HG02588 (cell line): ENCODE measurements at regions not wholly inside any gene's neighbourhood (a gene's known extent, or its start where the extent isn't known, plus 50 kb on each side); places are given as distances from the start of the nearest gene placed in this dataset.

ENCODE experiments used
- ATAC-seq: cut with Tn5 transposase; IDR thresholded peaks from one replicate; pipeline ENCODE4 v1.9.1; 2021; ENCODE audit warnings: mild to moderate bottlenecking, moderate library complexity; ENCODE audit not compliant: unreplicated experiment

GRCh38 chr16:49129935-49130334, 151.7 kb downstream of the CBLN1 start:
- no peak for ATAC-seq

DNA sequence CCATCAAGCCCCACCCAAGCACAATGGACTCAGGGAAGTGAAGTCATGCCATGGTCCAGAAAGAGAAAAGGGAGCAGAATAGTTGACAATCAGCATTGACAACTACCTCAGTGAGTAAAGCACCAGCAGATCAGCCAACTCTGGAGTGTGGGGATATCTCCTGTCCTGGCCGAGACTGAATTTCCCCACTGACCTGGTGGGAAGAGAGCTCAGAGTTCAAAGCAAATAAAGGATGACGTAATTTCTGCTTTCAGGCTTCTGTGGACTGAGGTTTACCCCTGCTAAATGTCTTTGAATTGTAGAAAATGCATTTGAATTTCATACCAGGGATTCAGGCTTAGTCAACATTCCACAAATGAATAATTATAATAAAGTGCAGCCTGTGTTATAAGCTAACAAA, 152.9 kb downstream of the CBLN1 start:
- no peak for ATAC-seq

DNA sequence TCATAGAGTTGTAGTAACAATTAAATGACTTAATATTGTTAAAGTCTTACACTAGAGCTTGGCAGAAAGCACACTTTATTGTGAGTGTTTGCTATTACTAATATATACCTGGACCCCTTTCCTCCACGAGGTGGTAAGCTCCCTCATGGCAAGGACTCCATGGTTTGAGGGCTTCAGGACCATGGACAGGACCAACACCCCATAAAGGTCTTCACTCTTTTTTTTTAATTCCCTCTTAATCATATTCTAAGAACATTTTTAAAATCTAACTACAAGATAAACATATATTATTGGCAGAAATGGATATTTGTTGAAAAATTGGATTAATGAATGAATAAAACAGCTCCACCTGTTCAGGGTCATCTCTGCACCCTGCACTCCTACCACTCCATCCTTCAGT, 154.5 kb downstream of the CBLN1 start:
- ATAC-seq = no peak

DNA sequence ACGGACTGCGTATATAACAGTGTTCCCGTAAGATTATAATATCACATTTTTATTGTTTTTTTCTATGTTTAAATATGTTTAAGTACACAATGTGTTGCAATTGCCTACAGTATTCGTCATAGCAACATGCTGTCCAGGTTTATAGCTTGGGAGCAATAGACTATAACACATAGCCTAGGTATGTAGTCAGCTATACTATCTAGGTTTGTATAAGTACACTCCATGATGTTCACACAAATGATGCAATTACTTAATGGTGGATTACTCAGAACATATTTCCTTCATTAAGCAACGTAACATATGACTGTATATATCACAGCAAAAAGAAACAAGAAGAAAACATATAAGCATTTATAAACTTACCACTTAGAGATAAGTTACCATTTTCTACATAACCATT, 160.0 kb downstream of the CBLN1 start:
- ATAC-seq = no peak

DNA sequence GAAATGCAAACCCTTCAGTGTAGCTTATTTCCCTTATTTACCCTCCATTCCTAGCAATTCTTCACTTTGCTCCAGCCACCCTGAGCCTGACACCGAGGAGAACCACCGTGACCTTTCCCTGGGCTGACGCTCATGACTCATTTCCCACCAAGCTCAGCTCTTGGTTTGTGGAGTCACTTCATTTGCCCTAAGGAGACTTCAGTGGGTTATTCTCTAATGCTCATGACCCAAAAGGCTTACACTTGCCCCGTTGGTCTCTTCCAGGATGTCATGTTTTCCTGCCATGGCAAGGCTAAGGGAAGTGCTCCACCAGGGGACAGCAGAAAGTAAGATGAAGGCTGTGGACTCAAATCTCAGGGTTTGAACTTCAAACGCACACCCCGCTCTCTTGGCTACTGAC, 161.0 kb downstream of the CBLN1 start:
- ATAC-seq = no peak

DNA sequence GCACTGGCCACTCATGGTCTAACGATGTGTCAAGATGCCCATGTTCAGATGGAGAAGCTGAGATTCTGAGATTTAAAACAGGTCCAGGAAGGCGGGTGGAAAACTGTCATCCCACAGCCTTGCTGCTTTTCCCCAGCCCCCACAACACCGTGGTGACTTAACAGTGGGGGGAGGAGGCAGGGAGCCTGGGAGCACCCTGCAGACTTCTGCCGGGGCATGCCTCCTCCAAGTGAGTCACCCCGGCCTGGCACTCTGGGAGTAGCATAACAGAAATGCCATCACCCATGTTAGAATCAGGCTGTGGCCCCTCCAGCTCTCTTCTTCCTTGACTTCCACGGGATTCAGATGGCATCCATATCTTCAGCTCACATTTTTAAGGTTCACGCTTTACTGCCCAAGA, 164.8 kb downstream of the CBLN1 start:
- ATAC-seq = no peak

- no peak for ATAC-seq
Observed at GRCh38 chr16:49115956-49116355, 165.7 kb downstream of the CBLN1 start.

DNA sequence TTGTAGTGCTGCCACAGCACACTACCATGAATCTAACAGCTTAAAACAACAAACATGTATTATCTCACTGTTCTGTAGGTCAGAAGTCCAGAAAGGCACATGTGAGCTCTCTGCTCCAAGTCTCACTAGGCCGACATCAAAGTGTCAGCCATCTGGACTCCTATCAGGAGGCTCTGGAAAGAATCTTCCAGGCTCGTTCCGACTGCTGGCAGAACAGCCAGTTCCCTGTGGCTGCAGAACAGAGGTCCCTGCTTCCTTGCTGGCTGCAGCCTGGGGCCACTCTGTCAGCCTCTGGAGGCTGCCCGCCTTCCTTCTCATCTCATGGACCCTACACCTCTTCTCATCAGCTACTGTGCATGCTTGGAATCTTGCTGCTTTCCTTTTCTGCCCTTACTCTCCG, 168.9 kb downstream of the CBLN1 start:
- ATAC-seq = no peak

- no peak for ATAC-seq
Observed at GRCh38 chr16:49111351-49111750, 170.3 kb downstream of the CBLN1 start.

DNA sequence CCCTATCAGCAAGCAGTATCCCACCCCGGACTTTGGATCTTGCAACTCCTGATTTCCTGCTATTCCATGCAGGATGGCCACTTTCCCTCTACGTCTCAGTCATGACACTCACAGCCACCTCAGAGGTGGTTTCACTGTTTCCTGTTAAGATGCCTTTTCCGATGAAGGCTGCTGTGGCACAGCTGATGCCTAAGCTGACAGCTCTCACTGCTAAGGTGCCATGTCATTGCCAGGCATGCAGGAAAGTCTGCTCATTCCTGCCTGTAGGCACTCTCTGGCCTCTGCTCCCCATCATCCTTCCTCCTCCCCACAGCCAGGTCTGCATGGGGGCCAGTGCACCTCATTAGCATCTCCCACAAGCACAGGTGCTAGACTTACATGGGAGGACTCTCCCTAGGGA, 173.0 kb downstream of the CBLN1 start:
- no peak for ATAC-seq

GRCh38 chr16:49103298-49103697, 178.3 kb downstream of the CBLN1 start:
- ATAC-seq = no peak

DNA sequence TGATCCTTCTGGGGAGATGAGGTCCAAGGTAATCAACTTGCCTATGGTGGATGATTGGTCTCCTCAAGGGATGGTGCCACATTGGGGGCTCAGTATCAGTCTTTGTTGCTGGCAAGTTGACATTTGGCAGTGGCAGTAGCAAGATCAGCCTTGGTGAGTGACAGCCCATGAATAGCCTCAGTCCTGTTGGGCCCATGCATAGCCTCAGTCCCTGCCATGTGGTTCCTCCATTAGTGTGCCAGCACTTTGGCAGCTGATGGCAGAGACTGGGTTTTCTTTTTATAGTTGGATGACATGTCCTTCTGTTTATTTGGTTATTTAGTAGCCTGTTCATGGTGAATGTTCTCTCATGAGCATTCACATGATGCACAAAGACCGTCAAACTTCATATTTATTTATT, 179.6 kb downstream of the CBLN1 start:
- ATAC-seq = no peak

GRCh38 chr16:49100366-49100765, 181.3 kb downstream of the CBLN1 start:
- no peak for ATAC-seq

DNA sequence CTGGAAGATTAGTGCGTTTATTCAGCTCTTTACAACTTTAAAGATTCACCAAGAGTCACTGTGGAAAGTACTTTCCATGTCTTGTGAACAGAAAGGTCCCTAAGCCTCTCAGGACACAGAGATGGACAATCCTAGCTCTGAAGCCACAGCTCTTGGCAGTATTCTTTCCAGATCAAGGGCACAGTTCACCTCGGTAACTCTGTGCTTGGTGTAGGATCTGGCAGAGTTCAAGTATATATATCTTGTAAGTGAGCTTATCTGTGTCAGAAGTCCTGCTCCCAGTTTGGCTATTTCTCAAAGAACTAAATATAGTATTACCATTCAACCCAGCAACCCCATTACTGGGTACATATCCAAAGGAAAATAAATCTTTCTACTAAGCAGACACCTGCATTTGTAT, 183.7 kb downstream of the CBLN1 start:
- no peak for ATAC-seq

DNA sequence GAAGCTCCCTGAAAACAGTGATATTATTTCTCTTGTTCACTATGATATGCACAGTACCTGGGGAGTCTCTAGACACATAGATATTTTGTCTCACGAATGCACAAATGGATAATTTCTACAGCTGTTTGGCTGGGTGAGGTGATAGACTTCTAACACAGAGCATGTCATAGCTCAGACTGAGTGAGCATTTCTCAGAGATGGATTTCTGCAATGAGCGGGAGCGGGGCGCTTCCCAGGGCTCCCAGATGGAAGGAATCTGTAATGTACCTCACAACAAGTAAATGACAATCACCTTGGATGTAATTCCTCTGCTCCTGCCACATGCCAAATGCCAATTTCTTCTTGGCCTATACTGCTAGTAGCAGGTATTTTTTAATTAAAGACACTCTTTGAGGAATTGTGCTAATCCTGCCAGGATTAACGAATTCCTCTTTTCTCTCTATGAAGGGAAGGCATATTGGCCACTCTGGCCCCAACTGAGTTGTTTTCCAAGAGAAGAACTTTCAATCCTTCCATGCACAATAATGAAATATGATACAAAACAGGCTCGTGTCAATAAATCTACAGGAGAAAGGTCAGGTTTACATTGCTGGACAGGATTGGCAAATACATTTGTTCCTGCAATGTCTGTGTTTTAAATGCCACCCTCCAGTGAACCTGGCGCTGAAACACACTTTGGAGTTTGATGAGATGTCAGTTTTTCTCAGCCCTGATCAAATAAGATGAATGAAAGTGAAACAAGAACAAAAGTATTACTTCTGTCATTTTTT, 185.3 kb downstream of the CBLN1 start:
- no peak for ATAC-seq

DNA sequence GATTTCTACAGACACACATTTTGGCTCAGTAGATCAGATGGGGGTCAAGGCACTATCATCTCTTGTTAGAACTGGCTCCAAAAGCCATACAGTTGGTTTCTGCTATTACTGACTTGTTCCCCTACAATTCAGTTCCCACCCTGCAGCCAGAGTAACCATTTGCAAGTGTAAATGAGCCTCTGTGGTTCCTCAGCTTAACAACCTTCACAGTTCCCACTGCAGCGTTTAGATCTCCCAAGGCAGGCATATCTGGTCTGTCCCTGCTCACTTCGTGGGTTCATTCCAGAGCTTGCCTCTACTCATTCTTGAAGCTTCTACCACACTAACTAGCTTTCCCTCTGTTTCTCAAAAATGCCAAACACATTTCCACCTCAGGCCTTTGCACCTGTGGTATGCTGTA, 186.1 kb downstream of the CBLN1 start:
- ATAC-seq = no peak

DNA sequence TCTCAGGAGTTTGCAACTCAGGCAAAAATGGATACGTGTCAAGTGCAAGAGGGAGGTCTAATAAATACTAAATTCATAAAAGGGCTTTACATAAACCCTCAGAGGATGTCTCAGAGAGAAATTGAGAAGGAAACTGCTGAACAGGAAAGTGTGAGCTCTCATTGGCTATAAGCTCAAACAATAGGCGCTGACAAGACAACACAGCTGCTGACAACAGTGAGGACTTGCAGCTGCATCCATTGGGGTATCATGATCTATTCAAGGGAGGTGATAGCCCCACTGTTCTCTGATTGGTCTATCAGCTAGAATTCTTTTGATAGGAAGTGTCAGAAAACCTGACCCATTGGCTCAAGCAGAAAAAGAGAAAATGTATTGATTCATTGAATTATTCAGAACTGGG, 187.2 kb downstream of the CBLN1 start:
- ATAC-seq = no peak

- ATAC-seq = no peak
Observed at GRCh38 chr16:49093939-49094338, 187.7 kb downstream of the CBLN1 start.

DNA sequence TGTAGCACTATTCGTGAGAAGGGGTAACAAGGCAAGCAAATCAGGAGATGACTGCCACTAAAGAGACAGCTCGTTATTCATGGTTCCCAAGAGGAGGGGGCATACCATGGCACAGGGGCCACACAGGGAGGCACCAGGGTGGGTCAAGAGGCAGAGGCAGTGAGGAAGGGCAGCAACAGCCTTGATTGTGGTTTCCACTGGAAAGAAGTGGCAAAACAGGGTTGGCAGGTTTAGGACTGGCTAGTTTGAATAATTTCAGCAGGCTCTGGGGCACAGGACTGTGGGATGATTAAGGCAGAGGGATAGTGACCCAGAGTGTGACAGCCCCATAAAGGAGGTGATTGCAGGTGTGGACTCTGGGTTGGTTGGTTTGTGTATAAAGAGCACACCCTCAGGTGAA, 188.9 kb downstream of the CBLN1 start:
- ATAC-seq = no peak

GRCh38 chr16:49089533-49089932, 192.1 kb downstream of the CBLN1 start:
- ATAC-seq = no peak

GRCh38 chr16:49089039-49089438, 192.6 kb downstream of the CBLN1 start:
- ATAC-seq = no peak

GRCh38 chr16:49085686-49086085, 196.0 kb downstream of the CBLN1 start:
- no peak for ATAC-seq
